ENCODE measurements at regions not wholly inside any gene's neighbourhood (a gene's known extent, or its start where the extent isn't known, plus 50 kb on each side); places are given as distances from the start of the nearest gene placed in this dataset.

DNA sequence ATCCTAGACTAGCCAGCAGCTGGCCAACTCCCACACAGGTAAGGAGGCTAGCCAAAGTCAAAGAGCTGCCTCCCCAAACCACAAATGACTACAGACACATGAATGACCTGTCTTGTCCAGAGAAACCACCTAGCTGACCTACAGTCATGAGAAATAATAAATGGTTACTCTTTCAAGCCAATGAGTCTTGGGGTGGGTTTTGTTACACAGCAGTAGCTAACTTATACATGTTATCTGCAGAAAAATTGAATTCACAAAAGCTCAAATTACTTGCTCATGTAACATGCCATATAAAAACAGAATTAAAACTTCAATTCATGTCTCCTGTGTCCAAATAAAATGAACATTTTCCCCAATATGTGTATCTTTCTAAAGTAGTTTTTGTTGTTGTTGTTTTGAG is 307.4 kb upstream of the NR2F2 start:
- H3K27me3 ChIP-seq (replicated peaks; ENCODE audit: insufficient read depth, low read depth, low read length, poor library complexity), result no peaks in the 10 kb centered on the region
- intact Hi-C loops (cut with micrococcal nuclease; ENCODE audit: unreplicated experiment), result no loop called here
- no peak for DNase-seq (ENCODE audit: low spot score)
- ChIA-PET CTCF (no interaction called here), POLR2A (ENCODE audit: low non-redundant PET) (no interaction called here)
- no peak overlapping the region for H3K4me3 ChIP-seq (ENCODE audit: low read depth, low read length, poor library complexity, severe bottlenecking)
- BruUV-seq (replicated peaks), result no TSS peak
- H3K9me3 ChIP-seq (ENCODE audit: low read depth, low read length, poor library complexity, severe bottlenecking), result no peaks in the 10 kb centered on the region
- no peak overlapping the region for H3K27ac ChIP-seq (ENCODE audit: low read depth, low read length, poor library complexity, severe bottlenecking)
- no peaks in the 10 kb centered on the region for H3K4me1 ChIP-seq (ENCODE audit: insufficient read depth, low read length, poor library complexity, severe bottlenecking)
- H3K36me3 ChIP-seq (ENCODE audit: insufficient read depth, low read length, poor library complexity, severe bottlenecking), result no peaks in the 10 kb centered on the region
- no peak for TF ChIP-seq EZH2 (IDR thresholded peaks at IDR 0.05; ENCODE audit: borderline replicate concordance, low read depth, low read length, poor library complexity, severe bottlenecking)
- TF ChIP-seq, protein P1, sequence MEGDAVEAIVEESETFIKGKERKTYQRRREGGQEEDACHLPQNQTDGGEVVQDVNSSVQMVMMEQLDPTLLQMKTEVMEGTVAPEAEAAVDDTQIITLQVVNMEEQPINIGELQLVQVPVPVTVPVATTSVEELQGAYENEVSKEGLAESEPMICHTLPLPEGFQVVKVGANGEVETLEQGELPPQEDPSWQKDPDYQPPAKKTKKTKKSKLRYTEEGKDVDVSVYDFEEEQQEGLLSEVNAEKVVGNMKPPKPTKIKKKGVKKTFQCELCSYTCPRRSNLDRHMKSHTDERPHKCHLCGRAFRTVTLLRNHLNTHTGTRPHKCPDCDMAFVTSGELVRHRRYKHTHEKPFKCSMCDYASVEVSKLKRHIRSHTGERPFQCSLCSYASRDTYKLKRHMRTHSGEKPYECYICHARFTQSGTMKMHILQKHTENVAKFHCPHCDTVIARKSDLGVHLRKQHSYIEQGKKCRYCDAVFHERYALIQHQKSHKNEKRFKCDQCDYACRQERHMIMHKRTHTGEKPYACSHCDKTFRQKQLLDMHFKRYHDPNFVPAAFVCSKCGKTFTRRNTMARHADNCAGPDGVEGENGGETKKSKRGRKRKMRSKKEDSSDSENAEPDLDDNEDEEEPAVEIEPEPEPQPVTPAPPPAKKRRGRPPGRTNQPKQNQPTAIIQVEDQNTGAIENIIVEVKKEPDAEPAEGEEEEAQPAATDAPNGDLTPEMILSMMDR (conservative IDR thresholded peaks at IDR 0.05; ENCODE audit: low read depth, low read length), result no peak

DNA sequence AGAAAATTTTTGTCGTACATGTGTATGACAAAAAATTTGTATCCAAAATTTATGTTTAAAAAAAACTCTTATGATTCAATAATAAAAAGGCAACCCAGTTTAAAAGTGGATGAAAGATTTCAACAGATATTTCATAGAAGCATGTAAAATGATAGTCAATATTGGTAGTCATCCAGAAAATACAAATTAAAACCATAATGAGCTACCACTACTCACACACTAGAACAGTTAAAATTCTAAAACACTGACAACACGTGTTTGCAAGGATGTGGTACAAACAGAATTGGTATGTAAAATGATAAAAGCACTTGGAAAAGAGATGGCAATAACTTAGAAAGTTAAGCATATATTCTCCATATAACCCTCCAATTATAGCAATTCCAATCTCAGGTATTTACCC is 303.0 kb upstream of the NR2F2 start:
- H3K9me3 ChIP-seq (ENCODE audit: low read depth, low read length, poor library complexity, severe bottlenecking), result no peaks in the 10 kb centered on the region
- H3K27ac ChIP-seq (ENCODE audit: low read depth, low read length, poor library complexity, severe bottlenecking), result no peak overlapping the region
- no TSS peak for BruUV-seq (replicated peaks)
- intact Hi-C loops (cut with micrococcal nuclease; ENCODE audit: unreplicated experiment), result no loop called here
- H3K36me3 ChIP-seq (ENCODE audit: insufficient read depth, low read length, poor library complexity, severe bottlenecking), result no peaks in the 10 kb centered on the region
- no peaks in the 10 kb centered on the region for H3K4me1 ChIP-seq (ENCODE audit: insufficient read depth, low read length, poor library complexity, severe bottlenecking)
- TF ChIP-seq EZH2 (IDR thresholded peaks at IDR 0.05; ENCODE audit: borderline replicate concordance, low read depth, low read length, poor library complexity, severe bottlenecking), result no peak
- TF ChIP-seq, protein P1 (conservative IDR thresholded peaks at IDR 0.05; ENCODE audit: low read depth, low read length), result no peak
- no peaks in the 10 kb centered on the region for H3K27me3 ChIP-seq (replicated peaks; ENCODE audit: insufficient read depth, low read depth, low read length, poor library complexity)
- POLR2A ChIA-PET (ENCODE audit: low non-redundant PET), result no interaction called here
- DNase-seq (ENCODE audit: low spot score), result no peak
- CTCF ChIA-PET, result no interaction called here
- no peak overlapping the region for H3K4me3 ChIP-seq (ENCODE audit: low read depth, low read length, poor library complexity, severe bottlenecking)

DNA sequence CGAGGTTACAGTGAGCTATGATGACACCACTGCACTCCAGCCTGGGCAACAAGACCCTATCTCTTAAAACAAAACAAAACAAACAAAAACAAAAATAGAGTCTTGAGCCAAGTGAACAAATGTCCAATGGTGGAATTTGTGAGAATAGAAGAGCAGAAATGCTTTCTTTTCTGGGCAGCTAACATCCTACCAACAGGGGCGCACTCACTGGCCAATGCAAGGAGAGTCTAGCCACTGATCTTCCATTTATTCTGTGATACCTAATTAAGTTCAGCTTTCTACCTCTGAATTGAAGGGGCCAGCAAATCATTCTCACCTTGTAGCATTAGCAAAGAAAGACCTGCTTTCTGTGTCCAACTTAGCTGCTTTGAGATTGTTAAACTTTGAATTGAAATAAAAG is 301.9 kb upstream of the NR2F2 start:
- ChIA-PET CTCF (no interaction called here), POLR2A (ENCODE audit: low non-redundant PET) (no interaction called here)
- H3K9me3 ChIP-seq (ENCODE audit: low read depth, low read length, poor library complexity, severe bottlenecking), result no peaks in the 10 kb centered on the region
- BruUV-seq (replicated peaks), result no TSS peak
- H3K36me3 ChIP-seq (ENCODE audit: insufficient read depth, low read length, poor library complexity, severe bottlenecking), result no peaks in the 10 kb centered on the region
- no peaks in the 10 kb centered on the region for H3K4me1 ChIP-seq (ENCODE audit: insufficient read depth, low read length, poor library complexity, severe bottlenecking)
- intact Hi-C loops (cut with micrococcal nuclease; ENCODE audit: unreplicated experiment), result no loop called here
- no peaks in the 10 kb centered on the region for H3K27me3 ChIP-seq (replicated peaks; ENCODE audit: insufficient read depth, low read depth, low read length, poor library complexity)
- TF ChIP-seq, protein P1 (conservative IDR thresholded peaks at IDR 0.05; ENCODE audit: low read depth, low read length), result no peak
- TF ChIP-seq EZH2 (IDR thresholded peaks at IDR 0.05; ENCODE audit: borderline replicate concordance, low read depth, low read length, poor library complexity, severe bottlenecking), result no peak
- no peak overlapping the region for H3K4me3 ChIP-seq (ENCODE audit: low read depth, low read length, poor library complexity, severe bottlenecking)
- no peak for DNase-seq (ENCODE audit: low spot score)
- H3K27ac ChIP-seq (ENCODE audit: low read depth, low read length, poor library complexity, severe bottlenecking), result no peak overlapping the region
